ENCODE measurements at regions not wholly inside any gene's neighbourhood (a gene's known extent, or its start where the extent isn't known, plus 50 kb on each side); places are given as distances from the start of the nearest gene placed in this dataset.
"Not testable (repeated sequence)": the region's sequence is repeated elsewhere in the genome, so short reads cannot be mapped to it uniquely, and the experiment has no call there.

GRCh38 chr6:94953867-94954631, 623.3 kb upstream of the MANEA start:
- peak in 1 of 2 experiments; percentile 25 for DNase-seq

DNA sequence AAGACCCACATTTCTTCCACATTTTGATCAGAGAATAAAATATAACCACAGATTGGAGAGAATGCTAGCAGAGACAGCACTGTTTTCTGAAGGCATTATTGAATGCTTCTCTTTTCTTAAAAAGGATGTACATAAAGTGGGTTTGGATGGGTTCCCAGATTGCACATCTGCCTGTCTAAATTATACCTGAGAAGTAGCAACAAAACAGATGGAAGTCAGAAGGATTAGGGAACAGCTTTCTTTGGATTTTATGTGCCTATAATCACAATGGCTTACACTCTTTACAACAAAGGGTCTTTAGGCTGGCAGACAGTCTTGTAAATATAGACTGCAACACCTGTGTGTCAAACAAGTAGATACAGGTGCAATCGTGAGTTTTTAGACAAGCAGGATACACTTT, 622.2 kb upstream of the MANEA start:
- peak in 1 of 2 experiments; percentile 17 for DNase-seq

GRCh38 chr6:94956910-94957309, 620.4 kb upstream of the MANEA start:
- DNase-seq = no peak

GRCh38 chr6:94964703-94965102, 612.6 kb upstream of the MANEA start:
- not testable (repeated sequence) for DNase-seq

- no peak for DNase-seq
These were observed 588.6 kb upstream of the MANEA start for GRCh38 chr6:94988701-94989100.

- no peak for DNase-seq
These were observed 559.4 kb upstream of the MANEA start for GRCh38 chr6:95017922-95018321.
